RWPE2 (cell line): ENCODE measurements at regions not wholly inside any gene's neighbourhood (a gene's known extent, or its start where the extent isn't known, plus 50 kb on each side); places are given as distances from the start of the nearest gene placed in this dataset.

Experiments used
- ATAC-seq: fragments of 200-7000 bp; cut with Tn5 transposase; 3 replicates; pipeline ENCODE4 v1.9.1; 2021; ENCODE audit warnings: low read depth
- DNase-seq: peaks from one replicate; pipeline ENCODE4 v3.0.0-alpha.2; 2020; ENCODE audit warnings: low spot score
- H3K27ac ChIP-seq: fragments of 450-650 bp; 2 replicates; pipeline ENCODE4 v1.5.1; 2017; ENCODE audit warnings: mild to moderate bottlenecking; ENCODE audit not compliant: poor library complexity, severe bottlenecking
- H3K27me3 ChIP-seq: fragments of 250-450 bp; sonication (Bioruptor Pico); 2 replicates; pipeline ENCODE4 v1.5.1; 2021; ENCODE audit warnings: mild to moderate bottlenecking, moderate library complexity; ENCODE audit not compliant: insufficient read depth, poor library complexity, severe bottlenecking
- H3K36me3 ChIP-seq: fragments of 250-450 bp; sonication (Bioruptor Pico); 2 replicates; pipeline ENCODE4 v1.5.1; 2020; ENCODE audit warnings: low read depth, mild to moderate bottlenecking, moderate library complexity
- H3K4me1 ChIP-seq: fragments of 250-450 bp; sonication (Bioruptor Pico); 2 replicates; pipeline ENCODE4 v1.5.1; 2021; ENCODE audit warnings: mild to moderate bottlenecking, moderate library complexity; ENCODE audit not compliant: insufficient read depth, poor library complexity, severe bottlenecking
- H3K4me3 ChIP-seq: fragments of 250-450 bp; sonication (Bioruptor Pico); 2 replicates; pipeline ENCODE4 v1.5.1; 2021; ENCODE audit warnings: mild to moderate bottlenecking, moderate library complexity; ENCODE audit not compliant: severe bottlenecking
- H3K9me3 ChIP-seq: fragments of 250-450 bp; sonication (Bioruptor Pico); 2 replicates; pipeline ENCODE4 v1.5.1; 2021; ENCODE audit warnings: mild to moderate bottlenecking, moderate library complexity; ENCODE audit not compliant: severe bottlenecking
- TF ChIP-seq, protein P1 (sequence below): fragments of 450-650 bp; IDR thresholded peaks from one replicate; pipeline ENCODE4 v1.5.1; 2017; ENCODE audit warnings: mild to moderate bottlenecking, moderate library complexity; ENCODE audit not compliant: poor library complexity, severe bottlenecking

DNA sequence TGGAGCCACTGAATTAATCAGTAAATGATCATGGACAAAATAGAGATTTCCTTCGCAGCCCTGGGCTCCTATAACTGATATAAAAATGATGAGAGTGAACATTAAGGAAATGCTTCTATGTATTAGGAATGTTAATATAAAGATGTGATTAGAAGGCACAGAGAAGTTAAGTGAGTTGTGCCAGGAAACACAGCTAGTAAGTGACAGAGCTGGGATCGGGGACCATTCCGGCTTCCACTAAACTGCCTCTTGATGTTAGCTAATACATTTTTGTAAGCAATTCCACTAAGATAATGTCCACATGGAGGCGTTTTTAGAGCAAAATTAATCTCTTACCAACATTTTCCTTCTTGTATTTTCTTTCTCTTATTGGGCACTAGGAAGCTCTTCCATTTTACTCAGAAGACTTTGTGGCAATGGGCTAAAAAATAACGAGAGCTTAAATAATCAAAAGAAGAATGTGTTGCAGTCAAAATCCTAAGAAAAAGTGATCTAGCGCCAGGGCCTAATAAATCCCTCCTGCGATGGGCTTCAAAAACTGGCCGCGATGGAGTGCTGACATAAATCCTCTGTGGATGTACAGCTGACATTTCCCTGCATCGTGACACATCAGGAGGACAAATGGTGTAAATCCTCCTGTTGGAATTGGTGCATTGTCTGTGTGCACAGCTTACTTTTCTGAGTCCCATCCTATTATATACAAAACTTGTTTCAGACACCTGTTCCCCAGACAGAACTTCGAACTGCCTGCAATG is 326.1 kb upstream of the MAF start:
- Histone ChIP-seq H3K4me3 (no peak overlapping the region), H3K27me3 (no peaks in the 10 kb centered on the region), H3K36me3 (no peaks in the 10 kb centered on the region), H3K9me3 (no peaks in the 10 kb centered on the region), H3K27ac (no peak overlapping the region), H3K4me1 (no peaks in the 10 kb centered on the region)
- no peak for DNase-seq
- TF ChIP-seq, protein P1, sequence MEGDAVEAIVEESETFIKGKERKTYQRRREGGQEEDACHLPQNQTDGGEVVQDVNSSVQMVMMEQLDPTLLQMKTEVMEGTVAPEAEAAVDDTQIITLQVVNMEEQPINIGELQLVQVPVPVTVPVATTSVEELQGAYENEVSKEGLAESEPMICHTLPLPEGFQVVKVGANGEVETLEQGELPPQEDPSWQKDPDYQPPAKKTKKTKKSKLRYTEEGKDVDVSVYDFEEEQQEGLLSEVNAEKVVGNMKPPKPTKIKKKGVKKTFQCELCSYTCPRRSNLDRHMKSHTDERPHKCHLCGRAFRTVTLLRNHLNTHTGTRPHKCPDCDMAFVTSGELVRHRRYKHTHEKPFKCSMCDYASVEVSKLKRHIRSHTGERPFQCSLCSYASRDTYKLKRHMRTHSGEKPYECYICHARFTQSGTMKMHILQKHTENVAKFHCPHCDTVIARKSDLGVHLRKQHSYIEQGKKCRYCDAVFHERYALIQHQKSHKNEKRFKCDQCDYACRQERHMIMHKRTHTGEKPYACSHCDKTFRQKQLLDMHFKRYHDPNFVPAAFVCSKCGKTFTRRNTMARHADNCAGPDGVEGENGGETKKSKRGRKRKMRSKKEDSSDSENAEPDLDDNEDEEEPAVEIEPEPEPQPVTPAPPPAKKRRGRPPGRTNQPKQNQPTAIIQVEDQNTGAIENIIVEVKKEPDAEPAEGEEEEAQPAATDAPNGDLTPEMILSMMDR, result no peak
- no peak for ATAC-seq

DNA sequence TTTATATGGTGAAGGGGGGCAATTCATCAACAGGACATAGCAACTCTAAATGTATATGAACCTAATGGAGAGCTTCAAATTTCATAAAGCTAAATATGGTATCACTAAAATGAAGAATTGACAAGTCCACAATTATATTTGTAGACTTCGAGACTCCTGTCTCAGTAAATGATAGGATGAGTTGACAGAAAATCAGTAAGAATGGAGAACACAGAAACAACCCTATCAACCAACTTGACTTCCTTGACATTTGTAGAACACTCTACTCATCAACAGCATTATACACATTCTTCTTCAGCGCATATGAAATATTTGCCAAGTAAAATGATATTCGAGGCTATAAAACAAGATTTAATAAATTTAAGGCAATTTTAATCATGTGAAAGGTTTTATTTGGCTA is 322.9 kb upstream of the MAF start:
- no peaks in the 10 kb centered on the region for H3K9me3 ChIP-seq
- no peaks in the 10 kb centered on the region for H3K36me3 ChIP-seq
- no peaks in the 10 kb centered on the region for H3K27me3 ChIP-seq
- peaks cover 3% of the 10 kb centered on the region for H3K4me1 ChIP-seq
- TF ChIP-seq, protein P1, result no peak
- H3K27ac ChIP-seq, result no peak overlapping the region
- DNase-seq (no peak), ATAC-seq (no peak)
- H3K4me3 ChIP-seq, result no peak overlapping the region

DNA sequence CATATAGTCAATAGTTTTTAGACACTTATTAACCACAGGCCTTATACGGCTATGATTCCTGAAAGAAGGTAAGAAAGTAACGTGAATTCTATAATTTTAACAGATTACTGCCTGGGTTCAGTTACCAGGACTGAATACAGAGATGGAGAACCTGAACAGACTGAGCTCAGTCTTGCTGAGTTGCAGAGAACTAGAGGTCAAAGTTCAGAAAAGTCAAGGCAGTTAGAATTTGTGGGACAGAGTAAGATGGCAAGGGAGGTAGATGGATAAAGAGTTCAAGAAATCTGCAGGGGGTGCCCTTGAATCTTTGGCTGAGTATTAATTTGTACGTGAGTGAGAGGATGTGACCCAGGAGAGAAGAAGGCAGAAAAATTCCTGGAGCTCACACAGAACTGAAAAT is 320.1 kb upstream of the MAF start:
- Histone ChIP-seq H3K4me1 (peaks cover 3% of the 10 kb centered on the region), H3K27me3 (no peaks in the 10 kb centered on the region), H3K36me3 (no peaks in the 10 kb centered on the region), H3K4me3 (no peak overlapping the region), H3K9me3 (no peaks in the 10 kb centered on the region), H3K27ac (no peak overlapping the region)
- DNase-seq, result no peak
- TF ChIP-seq, protein P1, result no peak
- no peak for ATAC-seq

DNA sequence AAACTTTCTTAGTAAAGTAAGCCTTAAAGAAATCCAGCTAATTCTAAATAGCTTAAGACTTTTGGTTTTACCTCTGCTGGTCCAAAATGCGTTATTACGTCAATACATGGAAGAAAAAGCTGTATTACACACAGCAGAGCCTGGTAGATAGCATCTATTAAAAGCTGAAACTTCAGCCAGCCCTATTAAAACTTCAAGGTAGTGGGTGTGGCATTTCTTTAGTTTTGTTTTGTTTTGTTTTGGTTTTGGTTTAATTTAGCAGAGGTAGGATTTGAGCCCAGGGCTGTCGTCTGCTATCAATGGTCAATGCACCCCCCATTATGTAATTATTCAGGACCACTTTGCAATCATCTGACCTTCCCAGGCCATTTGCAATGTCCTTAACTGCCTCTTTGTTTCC is 318.4 kb upstream of the MAF start:
- TF ChIP-seq, protein P1, result no peak
- no peaks in the 10 kb centered on the region for H3K9me3 ChIP-seq
- no peak overlapping the region for H3K27ac ChIP-seq
- no peak overlapping the region for H3K4me3 ChIP-seq
- ATAC-seq (no peak), DNase-seq (no peak)
- H3K36me3 ChIP-seq, result no peaks in the 10 kb centered on the region
- peaks cover 3% of the 10 kb centered on the region for H3K4me1 ChIP-seq
- H3K27me3 ChIP-seq, result no peaks in the 10 kb centered on the region

DNA sequence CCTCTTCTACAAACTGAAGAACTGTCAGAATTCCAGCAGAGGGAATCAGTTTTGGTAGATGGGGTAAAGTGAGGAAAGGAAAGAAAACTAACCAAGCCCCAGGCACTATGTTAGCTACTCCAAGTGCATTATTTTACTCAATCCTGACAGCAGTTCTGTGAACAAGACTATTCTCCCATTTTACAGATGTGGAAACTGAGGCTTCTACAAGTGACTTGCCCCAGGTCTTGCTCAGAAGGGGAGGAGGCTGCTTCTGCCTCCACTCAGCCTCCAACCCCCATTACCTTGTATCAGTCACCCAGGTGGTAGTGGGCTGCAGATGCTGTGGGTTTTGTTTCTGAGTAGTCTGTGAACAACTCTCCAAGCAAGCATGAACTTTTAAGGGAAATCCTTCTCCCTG is 315.2 kb upstream of the MAF start:
- TF ChIP-seq, protein P1, result no peak
- no peak overlapping the region for H3K27ac ChIP-seq
- ATAC-seq (no peak), DNase-seq (no peak)
- H3K9me3 ChIP-seq, result no peaks in the 10 kb centered on the region
- no peak overlapping the region for H3K4me3 ChIP-seq
- no peaks in the 10 kb centered on the region for H3K36me3 ChIP-seq
- no peaks in the 10 kb centered on the region for H3K27me3 ChIP-seq
- H3K4me1 ChIP-seq, result no peaks in the 10 kb centered on the region
